GM12875 (cell line): ENCODE measurements at regions not wholly inside any gene's neighbourhood (a gene's known extent, or its start where the extent isn't known, plus 50 kb on each side); places are given as distances from the start of the nearest gene placed in this dataset.

Source experiments
- H3K4me3 ChIP-seq: one replicate; pipeline ENCODE4 v1.5.1; 2011; ENCODE audit warnings: low read depth, low read length, control low read depth
- TF ChIP-seq, protein P1 (sequence below): IDR thresholded peaks from 2 replicates; pipeline ENCODE4 v1.5.1; 2011; ENCODE audit warnings: low read depth, mild to moderate bottlenecking, control low read depth, inconsistent platforms, low read length, moderate library complexity, borderline replicate concordance; ENCODE audit not compliant: insufficient read depth

DNA sequence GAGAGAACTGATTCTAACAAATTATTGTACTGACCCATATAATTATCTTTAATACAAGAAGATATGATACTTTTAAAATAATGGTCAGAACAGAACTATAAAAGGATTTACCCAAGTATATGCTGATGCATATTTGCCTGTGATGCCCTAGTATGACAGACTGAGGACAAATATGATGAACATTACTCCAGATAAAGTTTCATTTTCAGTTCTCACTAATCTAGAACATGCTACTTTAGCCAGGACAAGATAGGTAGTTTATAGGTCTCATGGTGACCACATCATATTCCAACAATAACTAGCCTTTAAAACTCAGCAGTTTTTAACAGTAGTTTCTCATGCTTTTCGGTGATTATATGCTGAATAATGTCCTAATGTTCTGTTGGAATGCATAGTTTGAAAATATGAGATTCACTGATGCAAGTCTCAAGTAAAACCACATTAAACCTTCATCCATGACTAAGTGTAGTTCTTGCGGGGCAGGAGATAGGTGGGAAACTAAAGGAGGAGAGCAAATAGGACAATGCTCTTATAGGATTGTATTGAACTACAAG lies 295.2 kb upstream of the AGA start:
- no peak overlapping the region for H3K4me3 ChIP-seq
- TF ChIP-seq, protein P1, sequence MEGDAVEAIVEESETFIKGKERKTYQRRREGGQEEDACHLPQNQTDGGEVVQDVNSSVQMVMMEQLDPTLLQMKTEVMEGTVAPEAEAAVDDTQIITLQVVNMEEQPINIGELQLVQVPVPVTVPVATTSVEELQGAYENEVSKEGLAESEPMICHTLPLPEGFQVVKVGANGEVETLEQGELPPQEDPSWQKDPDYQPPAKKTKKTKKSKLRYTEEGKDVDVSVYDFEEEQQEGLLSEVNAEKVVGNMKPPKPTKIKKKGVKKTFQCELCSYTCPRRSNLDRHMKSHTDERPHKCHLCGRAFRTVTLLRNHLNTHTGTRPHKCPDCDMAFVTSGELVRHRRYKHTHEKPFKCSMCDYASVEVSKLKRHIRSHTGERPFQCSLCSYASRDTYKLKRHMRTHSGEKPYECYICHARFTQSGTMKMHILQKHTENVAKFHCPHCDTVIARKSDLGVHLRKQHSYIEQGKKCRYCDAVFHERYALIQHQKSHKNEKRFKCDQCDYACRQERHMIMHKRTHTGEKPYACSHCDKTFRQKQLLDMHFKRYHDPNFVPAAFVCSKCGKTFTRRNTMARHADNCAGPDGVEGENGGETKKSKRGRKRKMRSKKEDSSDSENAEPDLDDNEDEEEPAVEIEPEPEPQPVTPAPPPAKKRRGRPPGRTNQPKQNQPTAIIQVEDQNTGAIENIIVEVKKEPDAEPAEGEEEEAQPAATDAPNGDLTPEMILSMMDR = no peak

DNA sequence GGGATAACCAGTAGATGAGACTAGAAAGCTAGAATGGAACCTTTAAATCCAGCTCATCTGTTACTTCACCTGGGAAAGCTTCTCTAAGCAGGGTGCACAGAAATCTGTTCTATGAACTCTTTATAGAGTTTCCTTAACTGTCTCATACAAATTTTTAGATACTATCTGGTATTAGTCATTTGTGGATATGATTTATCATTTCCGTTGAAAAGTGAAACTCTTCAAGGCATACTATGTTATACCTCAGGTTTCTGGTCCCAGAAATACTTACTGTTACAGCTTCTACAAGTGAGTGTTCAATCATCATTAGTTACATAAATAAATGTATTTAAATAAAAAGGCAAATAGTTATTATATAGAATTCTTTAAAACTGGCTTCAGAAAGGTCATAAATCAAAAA lies 298.3 kb upstream of the AGA start:
- H3K4me3 ChIP-seq = no peak overlapping the region
- TF ChIP-seq, protein P1 = no peak

DNA sequence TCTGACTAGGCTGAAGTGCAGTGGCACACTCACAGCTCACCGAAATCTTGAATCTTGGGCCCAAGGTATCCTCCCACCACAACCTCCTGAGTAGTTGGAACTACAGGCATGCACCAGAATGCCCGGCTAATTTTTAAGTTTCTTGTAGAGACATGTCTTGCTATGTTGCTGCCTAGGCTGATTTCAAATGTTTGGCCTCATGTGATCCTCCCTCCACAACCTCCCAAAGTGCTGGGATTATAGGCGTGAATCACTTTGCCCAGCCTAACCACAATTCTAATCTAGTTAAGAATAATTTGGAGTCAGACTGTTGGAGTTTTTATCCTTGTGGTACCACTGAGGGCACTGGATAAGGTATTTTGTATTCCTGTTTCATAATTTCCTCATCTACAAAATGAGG lies 317.5 kb upstream of the AGA start:
- TF ChIP-seq, protein P1 = no peak
- H3K4me3 ChIP-seq = no peak overlapping the region

DNA sequence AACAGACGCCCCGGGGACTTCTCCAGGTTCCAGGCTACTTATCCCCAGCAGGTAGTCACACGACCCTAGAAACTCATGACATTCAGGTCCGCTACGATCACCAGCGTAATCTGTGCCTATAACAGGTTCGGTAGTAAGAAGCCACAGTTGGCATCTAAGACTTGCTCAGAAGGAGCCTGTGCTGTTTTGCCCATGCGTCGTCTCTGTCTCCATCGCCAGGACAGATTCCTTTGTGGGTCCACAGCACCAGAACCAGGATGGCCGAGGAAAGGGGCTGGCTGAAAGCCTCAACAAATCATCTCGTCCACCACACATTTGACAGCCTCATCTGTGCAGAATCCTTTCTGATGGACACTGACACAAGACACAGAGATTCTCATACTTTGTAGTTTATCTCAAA lies 319.5 kb upstream of the AGA start:
- TF ChIP-seq, protein P1 = no peak
- no peak overlapping the region for H3K4me3 ChIP-seq

DNA sequence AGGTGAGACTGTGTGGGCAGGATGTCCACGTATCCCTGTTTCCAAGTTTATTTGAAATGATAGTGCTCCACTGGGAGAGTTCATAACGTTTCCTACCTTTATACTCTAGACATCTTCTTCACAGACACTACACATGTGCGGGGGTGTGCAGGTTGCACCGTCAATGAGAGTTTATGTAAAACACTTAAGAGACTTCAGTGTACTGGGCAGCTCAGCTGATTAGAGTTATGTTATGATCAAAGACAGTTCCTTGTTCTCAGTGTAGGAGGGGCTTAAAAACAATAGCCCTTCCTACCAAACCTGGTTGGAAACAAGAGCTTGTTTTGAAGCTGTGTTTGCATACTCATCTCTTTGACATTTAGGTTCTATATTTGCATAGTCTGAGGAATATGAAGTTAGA lies 326.9 kb upstream of the AGA start:
- TF ChIP-seq, protein P1 = no peak
- no peak overlapping the region for H3K4me3 ChIP-seq

DNA sequence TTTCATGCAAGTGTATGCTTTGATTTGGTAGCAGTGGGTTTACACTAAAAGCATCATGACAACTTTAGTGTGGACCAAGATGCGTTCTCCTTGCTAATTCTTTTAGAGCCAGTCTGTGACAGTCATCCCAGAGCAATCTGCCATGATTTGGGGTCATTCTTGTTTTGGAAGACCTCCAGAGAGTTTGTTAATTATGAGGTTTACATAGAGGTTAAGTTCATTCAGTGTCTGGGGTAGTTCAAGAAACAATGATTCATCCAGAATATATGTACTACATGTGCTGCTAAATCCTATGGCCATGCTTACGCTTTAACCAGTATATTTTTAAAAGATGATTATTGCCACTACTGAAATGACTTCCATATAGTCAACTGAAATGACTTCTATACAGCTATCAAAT lies 328.5 kb upstream of the AGA start:
- TF ChIP-seq, protein P1 = no peak
- H3K4me3 ChIP-seq = no peak overlapping the region

DNA sequence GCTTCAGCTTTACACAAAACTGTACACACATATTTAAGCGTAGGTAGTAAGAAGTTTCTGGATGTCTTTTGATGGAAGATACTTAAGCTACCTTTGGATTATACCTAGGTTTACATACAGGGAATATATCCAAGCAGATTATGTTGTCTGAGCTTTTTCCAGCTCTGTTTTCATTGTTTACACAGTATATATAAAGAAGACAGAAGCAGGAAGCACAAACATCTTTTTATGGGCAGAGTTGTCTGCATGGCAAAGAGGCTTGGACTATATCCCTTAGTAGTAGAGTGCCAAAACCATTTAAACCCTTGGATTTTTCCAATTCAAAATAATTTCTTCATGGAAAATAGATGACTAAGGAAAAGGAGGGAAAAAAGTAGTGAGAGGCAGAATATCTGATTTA lies 329.4 kb upstream of the AGA start:
- H3K4me3 ChIP-seq = no peak overlapping the region
- TF ChIP-seq, protein P1 = no peak
